Mesenchymal stem cell (in vitro differentiated cells and primary cell): ENCODE measurements at regions not wholly inside any gene's neighbourhood (a gene's known extent, or its start where the extent isn't known, plus 50 kb on each side); places are given as distances from the start of the nearest gene placed in this dataset.

ENCODE experiments used
- DNase-seq: peaks from one replicate; pipeline ENCODE4 v3.0.0-alpha.2; 2013
- H2AFZ ChIP-seq: one replicate; pipeline ENCODE4 v1.6.1; 2013; ENCODE audit warnings: low read depth, mild to moderate bottlenecking, control low read depth, inconsistent platforms, low read length, moderate library complexity
- H2AK5ac ChIP-seq: 2 replicates; pipeline ENCODE4 v1.6.1; 2013; ENCODE audit warnings: low read length, moderate library complexity, mild to moderate bottlenecking, inconsistent platforms; ENCODE audit not compliant: severe bottlenecking
- H2BK120ac ChIP-seq: one replicate; pipeline ENCODE4 v1.6.1; 2013; ENCODE audit warnings: low read depth, mild to moderate bottlenecking, inconsistent platforms, low read length, moderate library complexity
- H2BK12ac ChIP-seq, 2 experiments: one replicate each; pipeline ENCODE4 v1.6.1; 2013; ENCODE audit warnings: inconsistent platforms in 2 of 2, low read length in 2 of 2, mild to moderate bottlenecking in 2 of 2, moderate library complexity in 2 of 2, control low read depth in 1 of 2
- H2BK15ac ChIP-seq: one replicate; pipeline ENCODE4 v1.6.1; 2013; ENCODE audit warnings: mild to moderate bottlenecking, low read depth, inconsistent platforms; ENCODE audit not compliant: poor library complexity, severe bottlenecking
- H2BK5ac ChIP-seq: 2 replicates; pipeline ENCODE4 v1.6.1; 2013; ENCODE audit warnings: low read depth, mild to moderate bottlenecking, low read length, control low read depth, inconsistent platforms; ENCODE audit not compliant: poor library complexity, severe bottlenecking
- H3K14ac ChIP-seq, 2 experiments: one replicate each; pipeline ENCODE4 v1.6.1; 2013; ENCODE audit warnings: inconsistent platforms in 2 of 2, low read length in 2 of 2, control low read depth in 1 of 2, mild to moderate bottlenecking in 1 of 2, moderate library complexity in 1 of 2
- H3K18ac ChIP-seq, 2 experiments: one replicate each; pipeline ENCODE4 v1.6.1; 2013; ENCODE audit warnings: inconsistent platforms in 2 of 2, low read length in 2 of 2, control low read depth in 1 of 2, low read depth in 1 of 2, mild to moderate bottlenecking in 1 of 2
- H3K23ac ChIP-seq, 2 experiments: one replicate each; pipeline ENCODE4 v1.6.1; 2013; ENCODE audit warnings: inconsistent platforms in 2 of 2, low read length in 2 of 2, mild to moderate bottlenecking in 2 of 2, moderate library complexity in 2 of 2, control low read depth in 1 of 2
- H3K27ac ChIP-seq: 2 replicates; pipeline ENCODE4 v1.5.1; 2013; ENCODE audit warnings: mild to moderate bottlenecking, moderate library complexity, low read length, control low read depth, inconsistent platforms; ENCODE audit not compliant: poor library complexity, severe bottlenecking
- H3K27me3 ChIP-seq, 2 experiments: 2 replicates each; pipeline versions ENCODE4 v1.6.1 to v1.7.0; 2013; ENCODE audit warnings: low read length in 2 of 2, mild to moderate bottlenecking in 2 of 2, moderate library complexity in 2 of 2, control low read depth in 1 of 2, inconsistent platforms in 1 of 2; ENCODE audit not compliant: control insufficient read depth in 1 of 2, insufficient read depth in 1 of 2
- H3K36me3 ChIP-seq, 2 experiments: 2 replicates each; pipeline versions ENCODE4 v1.6.1 to v1.7.0; 2013; ENCODE audit warnings: low read length in 2 of 2, control low read depth in 1 of 2, inconsistent platforms in 1 of 2, low read depth in 1 of 2, mild to moderate bottlenecking in 1 of 2; ENCODE audit not compliant: insufficient read depth in 2 of 2, control insufficient read depth in 1 of 2
- H3K4ac ChIP-seq, 2 experiments: one replicate each; pipeline ENCODE4 v1.6.1; 2013; ENCODE audit warnings: inconsistent platforms in 2 of 2, low read length in 2 of 2, mild to moderate bottlenecking in 2 of 2, moderate library complexity in 2 of 2, control low read depth in 1 of 2, low read depth in 1 of 2
- H3K4me1 ChIP-seq: 2 replicates; pipeline ENCODE4 v1.6.1; 2013; ENCODE audit warnings: low read depth, low read length, control low read depth; ENCODE audit not compliant: control insufficient read depth, insufficient read depth
- H3K4me2 ChIP-seq: 2 replicates; pipeline ENCODE4 v1.6.1; 2013; ENCODE audit warnings: low read length, mild to moderate bottlenecking, inconsistent platforms; ENCODE audit not compliant: poor library complexity, severe bottlenecking
- H3K4me3 ChIP-seq, 2 experiments: 2 replicates each; pipeline versions ENCODE4 v1.5.1 to v1.7.0; 2013; ENCODE audit warnings: low read length in 2 of 2, mild to moderate bottlenecking in 2 of 2, control low read depth in 1 of 2, low read depth in 1 of 2; ENCODE audit not compliant: insufficient read depth in 1 of 2
- H3K79me1 ChIP-seq: replicated peaks from 2 replicates; pipeline ENCODE4 v1.6.1; 2013; ENCODE audit warnings: mild to moderate bottlenecking, control low read depth, low read length, inconsistent platforms; ENCODE audit not compliant: poor library complexity, severe bottlenecking
- H3K9ac ChIP-seq: 2 replicates; pipeline ENCODE4 v1.7.0; 2013; ENCODE audit warnings: mild to moderate bottlenecking, low read length, moderate library complexity
- H3K9me3 ChIP-seq: 2 replicates; pipeline ENCODE4 v1.7.0; 2013; ENCODE audit warnings: mild to moderate bottlenecking, low read length; ENCODE audit not compliant: control insufficient read depth
- H4K8ac ChIP-seq: one replicate; pipeline ENCODE4 v1.6.1; 2013; ENCODE audit warnings: inconsistent platforms, mild to moderate bottlenecking, low read length, moderate library complexity
- H4K91ac ChIP-seq: one replicate; pipeline ENCODE4 v1.6.1; 2013; ENCODE audit warnings: mild to moderate bottlenecking, low read length, inconsistent platforms
- WGBS: methylation state at CpG from one replicate; pipeline ENCODE4 v1.1.7; 2013; ENCODE audit warnings: mixed read lengths; 5-methylcytosine and 5-hydroxymethylcytosine counted together

- H2BK12ac ChIP-seq = no peak overlapping the region
- no peak overlapping the region for H2AK5ac ChIP-seq
- H3K27me3 ChIP-seq = no peaks in the 10 kb centered on the region
- H3K27ac ChIP-seq = no peak overlapping the region
- no peak overlapping the region for H3K14ac ChIP-seq
- no peak overlapping the region for H2BK15ac ChIP-seq
- no peaks in the 10 kb centered on the region for H3K4me1 ChIP-seq
- H3K9me3 ChIP-seq = no peaks in the 10 kb centered on the region
- no peak for DNase-seq
- H2AFZ ChIP-seq = no peak overlapping the region
- H4K91ac ChIP-seq = no peak overlapping the region
- H3K4ac ChIP-seq = no peak overlapping the region
- H4K8ac ChIP-seq = no peak overlapping the region
- no peak overlapping the region for H3K4me3 ChIP-seq
- no peak overlapping the region for H2BK5ac ChIP-seq
- H3K36me3 ChIP-seq = no peaks in the 10 kb centered on the region
- no peak overlapping the region for H3K18ac ChIP-seq
- no peak overlapping the region for H3K23ac ChIP-seq
- no peak overlapping the region for H2BK120ac ChIP-seq
- H3K79me1 ChIP-seq = no peaks in the 10 kb centered on the region
- no peak overlapping the region for H3K9ac ChIP-seq
- WGBS = 83% methylated on average over 4 of the region's 7 CpGs
- H3K4me2 ChIP-seq = no peak overlapping the region
Observed at GRCh38 chr4:110704748-110705439, 82.0 kb upstream of the PITX2 start.

- WGBS = 100% methylated on average over 2 of the region's 4 CpGs
- Histone ChIP-seq H3K9me3 (no peaks in the 10 kb centered on the region), H3K23ac (no peak overlapping the region), H3K79me1 (no peaks in the 10 kb centered on the region), H2BK15ac (no peak overlapping the region), H3K27ac (no peak overlapping the region), H3K9ac (no peak overlapping the region), H2BK12ac (no peak overlapping the region), H2AK5ac (no peak overlapping the region), H3K4me1 (no peaks in the 10 kb centered on the region), H3K4ac (no peak overlapping the region), H2BK120ac (no peak overlapping the region), H4K8ac (no peak overlapping the region), H3K27me3 (no peaks in the 10 kb centered on the region), H3K36me3 (no peaks in the 10 kb centered on the region), H3K14ac (no peak overlapping the region), H3K18ac (no peak overlapping the region), H2AFZ (no peak overlapping the region), H3K4me3 (no peak overlapping the region), H3K4me2 (no peak overlapping the region), H4K91ac (no peak overlapping the region), H2BK5ac (no peak overlapping the region)
- DNase-seq = no peak
Observed at GRCh38 chr4:110705440-110705782, 82.5 kb upstream of the PITX2 start.

GRCh38 chr4:110710070-110710469, 87.2 kb upstream of the PITX2 start:
- Histone ChIP-seq H2BK12ac (no peak overlapping the region), H3K14ac (no peak overlapping the region), H3K27me3 (no peaks in the 10 kb centered on the region), H3K27ac (no peak overlapping the region), H2BK5ac (no peak overlapping the region), H3K4me3 (no peak overlapping the region), H2AK5ac (no peak overlapping the region), H2AFZ (no peak overlapping the region), H3K79me1 (no peaks in the 10 kb centered on the region), H3K18ac (peak overlapping the region in 1 of 2 experiments; percentile 18), H3K9ac (no peak overlapping the region), H4K91ac (no peak overlapping the region), H4K8ac (no peak overlapping the region), H3K4me2 (no peak overlapping the region), H3K4ac (no peak overlapping the region), H2BK15ac (no peak overlapping the region), H3K9me3 (no peaks in the 10 kb centered on the region), H3K36me3 (no peaks in the 10 kb centered on the region), H3K4me1 (no peaks in the 10 kb centered on the region), H2BK120ac (no peak overlapping the region), H3K23ac (no peak overlapping the region)
- WGBS = 87% methylated on average over 2 of the region's 2 CpGs
- no peak for DNase-seq

- H2BK120ac ChIP-seq = no peak overlapping the region
- DNase-seq = no peak
- H3K18ac ChIP-seq = no peak overlapping the region
Observed at GRCh38 chr4:110712486-110712885, 89.6 kb upstream of the PITX2 start.

More at GRCh38 chr4:110712486-110712885, 89.6 kb upstream of the PITX2 start:
- Histone ChIP-seq H2AFZ (no peak overlapping the region), H3K4ac (no peak overlapping the region), H2AK5ac (no peak overlapping the region), H3K9me3 (no peaks in the 10 kb centered on the region), H2BK15ac (no peak overlapping the region), H2BK5ac (no peak overlapping the region), H3K9ac (no peak overlapping the region), H4K91ac (no peak overlapping the region), H3K36me3 (no peaks in the 10 kb centered on the region), H3K4me1 (no peaks in the 10 kb centered on the region), H4K8ac (no peak overlapping the region), H3K27ac (no peak overlapping the region), H3K23ac (no peak overlapping the region), H3K27me3 (no peaks in the 10 kb centered on the region), H3K4me3 (no peak overlapping the region), H3K4me2 (no peak overlapping the region), H3K14ac (no peak overlapping the region), H2BK12ac (no peak overlapping the region), H3K79me1 (no peaks in the 10 kb centered on the region)
- WGBS = 81% methylated on average over 3 of the region's 3 CpGs
